Heart right ventricle (tissue), 16 donors: ENCODE measurements at regions not wholly inside any gene's neighbourhood (a gene's known extent, or its start where the extent isn't known, plus 50 kb on each side); places are given as distances from the start of the nearest gene placed in this dataset.
"Not testable (repeated sequence)": the region's sequence is repeated elsewhere in the genome, so short reads cannot be mapped to it uniquely, and the experiment has no call there.

Experiments used
- ATAC-seq, 8 donors: fragments of 200-7000 bp; cut with Tn5 transposase; one replicate each; pipeline ENCODE4 v1.9.1; 2020; ENCODE audit warnings: mild to moderate bottlenecking in 8 of 8, moderate library complexity in 8 of 8, moderate number of reproducible peaks in 1 of 8
- DNase-seq, 2 donors: peaks; one replicate each; pipeline ENCODE4 v3.0.0-alpha.2; 2020
- H3K27ac ChIP-seq, 10 donors: fragments of 200-600 bp; sonication (generic) in 2 of 10; one replicate each; pipeline versions ENCODE4 v1.5.0 to v1.8.0; 2020 to 2022; ENCODE audit warnings: mild to moderate bottlenecking in 3 of 10
- H3K27me3 ChIP-seq, 7 donors: fragments of 200-600 bp; one replicate each; pipeline ENCODE4 v1.8.0; 2021 to 2022; ENCODE audit warnings: mild to moderate bottlenecking in 2 of 7
- H3K36me3 ChIP-seq, 9 donors: fragments of 200-600 bp; sonication (generic) in 1 of 9; one replicate each; pipeline versions ENCODE4 v1.5.0 to v1.8.0; 2020 to 2022; ENCODE audit warnings: mild to moderate bottlenecking in 2 of 9
- H3K4me1 ChIP-seq, 9 donors: fragments of 200-600 bp; sonication (generic) in 1 of 9; one replicate each; pipeline versions ENCODE4 v1.5.0 to v1.8.0; 2020 to 2022; ENCODE audit warnings: mild to moderate bottlenecking in 4 of 9
- H3K4me3 ChIP-seq, 10 donors: fragments of 200-600 bp; sonication (generic) in 2 of 10; one replicate each; pipeline versions ENCODE4 v1.5.0 to v1.8.0; 2020 to 2022; ENCODE audit warnings: mild to moderate bottlenecking in 7 of 10, moderate library complexity in 2 of 10
- H3K9me3 ChIP-seq, 11 donors: fragments of 200-600 bp in 10 of 11; sonication (generic) in 2 of 11; one replicate each; pipeline versions ENCODE4 v1.5.0 to v1.8.0; 2013 to 2022; ENCODE audit warnings: mild to moderate bottlenecking in 2 of 11, control low read depth in 1 of 11, moderate library complexity in 1 of 11
- WGBS, 2 donors: extraction: QIAGEN DNeasy Blood & Tissue Kit; methylation state at CpG; one replicate each; pipeline ENCODE4 v1.1.7; 2013; ENCODE audit warnings: inconsistent platforms in 1 of 2; 5-methylcytosine and 5-hydroxymethylcytosine counted together
- intact Hi-C, 10 donors: fragments of 100-400 bp; cut with DNase I; formaldehyde crosslinking; loops; one replicate each; pipeline versions ENCODE4 v1.11.1 to v1.14.2; 2022
- TF ChIP-seq, protein P1 (sequence below), 9 donors: fragments of 200-600 bp; sonication (generic) in 2 of 9; IDR thresholded peaks; one replicate each; pipeline versions ENCODE4 v1.5.0 to v1.8.0; 2021 to 2022; ENCODE audit warnings: antibody characterized with exemption in 9 of 9, mild to moderate bottlenecking in 5 of 9, moderate library complexity in 1 of 9
- donor health status: Arrhythmogenic right ventricular cardiomyopathy.
- donor health status: ischemic (EF 13 %, LVEDD 7.1; RV severe dilation, severe dysfunction).
- donor health status: healthy with polysubstance abuse.
- donor health status: DM: no; HTN: yes; CAD: no.
- donor health status: DM: no; HTN: no; CAD: no.
- donor health status: ischemic (EF 25% LVEDD 6.9; RV normal size, moderate dysfunction).
- donor health status: ischemic (EF 25% LVEDD 5.7; RV mildly dilated, moderate dysfunction).
- donor health status: healthy.
- donor health status: DM: yes; HTN: yes; CAD: no.
- donor health status: Ischemic cardiomyopathy.
- donor health status: ischemic (EF 35%, LVEDD 5.7; RV mildly dilated, moderate dysfunction).
- donor health status: nonischemic (EF 11% LVEDD 7.7; RV severe dilation, severe dysfunction).
- donor health status: DM: yes; HTN: yes; CAD: no.
- donor health status: PGD.
- donor health status: ischemic (EF 29% LVEDD 5.4; RV normal size, mild dysfunction).
- donor health status: nonischemic (EF 23%, LVEDD 6.1; RV moderate dilation, normal function).

DNA sequence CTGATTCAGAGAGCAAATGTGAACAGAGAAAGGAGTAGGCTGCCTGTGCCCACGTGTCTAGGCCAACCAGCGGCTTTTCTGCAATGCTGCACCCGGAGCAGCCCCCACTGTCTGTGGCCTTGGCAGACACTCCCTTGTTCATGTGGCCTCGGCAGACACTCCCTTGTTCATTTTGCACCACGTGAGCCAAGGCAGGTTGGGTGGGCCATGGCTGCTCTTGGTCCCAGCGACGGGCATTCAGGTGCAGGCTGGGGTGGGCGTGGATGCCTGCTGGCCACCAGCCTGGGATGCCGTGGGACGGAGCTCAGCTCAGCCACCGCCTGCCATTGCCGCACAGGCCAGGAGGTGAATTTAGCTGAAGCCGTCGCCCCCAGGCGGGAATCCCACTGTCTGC is 159.8 kb downstream of the LAT start:
- H3K27ac ChIP-seq, intact Hi-C loops, H3K9me3 ChIP-seq, H3K4me3 ChIP-seq, ATAC-seq, H3K36me3 ChIP-seq, H3K27me3 ChIP-seq, DNase-seq: not testable (repeated sequence)
- H3K4me1 ChIP-seq = peaks cover 0 to 14% (median 0%) of the 10 kb centered on the region in 9 donors
- 84 to 94% methylated on average over 15 of the region's 15 CpGs for WGBS, 2 donors

DNA sequence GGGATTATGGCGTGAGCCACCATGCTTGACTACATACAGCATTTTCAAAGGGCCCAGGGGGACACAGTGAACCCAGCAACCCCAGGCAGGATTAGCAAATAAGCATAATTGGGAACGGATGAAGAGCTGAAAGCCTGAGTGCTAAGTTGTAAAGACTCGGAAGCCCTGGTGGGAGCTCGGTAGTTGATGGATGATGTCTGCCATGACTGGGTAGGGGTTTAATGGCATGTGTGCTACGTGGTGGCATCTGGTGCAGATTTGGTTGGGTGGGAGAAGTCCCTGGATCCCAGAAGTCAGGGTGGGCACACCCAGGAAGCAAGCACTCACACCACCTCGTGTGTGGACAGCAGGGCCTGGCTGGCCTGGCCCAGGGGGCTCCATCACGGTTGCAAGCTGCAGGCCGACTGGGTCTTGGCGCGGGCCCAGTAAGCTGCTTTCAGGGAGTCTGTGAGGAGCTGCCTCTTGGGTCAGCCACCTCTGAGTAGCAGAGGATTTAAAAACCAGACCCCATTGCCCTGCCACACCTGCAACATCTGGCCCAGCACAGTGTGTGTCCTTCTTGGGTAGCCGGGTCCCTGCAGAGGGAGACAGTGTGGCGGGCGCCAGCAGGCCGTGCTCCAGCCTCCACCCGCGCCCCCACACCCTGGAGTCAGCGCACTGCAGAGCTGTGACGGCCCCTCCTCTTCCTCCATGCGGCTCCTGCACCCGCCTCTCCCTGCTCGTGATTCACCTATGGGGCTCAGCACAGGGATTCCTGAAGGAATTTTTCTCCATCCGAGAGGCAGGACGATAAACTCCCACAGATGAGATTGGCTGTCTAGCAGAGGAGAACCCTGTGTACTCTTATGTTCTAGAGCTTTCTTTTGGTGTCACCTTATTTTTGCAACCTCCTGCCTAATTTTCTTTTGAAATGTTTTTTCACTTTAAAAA is 159.2 kb downstream of the LAT start:
- H3K4me1 ChIP-seq, H3K27me3 ChIP-seq, intact Hi-C loops, H3K9me3 ChIP-seq, H3K36me3 ChIP-seq, H3K4me3 ChIP-seq, DNase-seq, H3K27ac ChIP-seq: not testable (repeated sequence)
- 84 to 89% methylated on average over 19 to 20 of the region's 23 CpGs for WGBS, 2 donors
- peak in 6 of 8 donors; percentile 15 to 54 (median 24) for ATAC-seq

DNA sequence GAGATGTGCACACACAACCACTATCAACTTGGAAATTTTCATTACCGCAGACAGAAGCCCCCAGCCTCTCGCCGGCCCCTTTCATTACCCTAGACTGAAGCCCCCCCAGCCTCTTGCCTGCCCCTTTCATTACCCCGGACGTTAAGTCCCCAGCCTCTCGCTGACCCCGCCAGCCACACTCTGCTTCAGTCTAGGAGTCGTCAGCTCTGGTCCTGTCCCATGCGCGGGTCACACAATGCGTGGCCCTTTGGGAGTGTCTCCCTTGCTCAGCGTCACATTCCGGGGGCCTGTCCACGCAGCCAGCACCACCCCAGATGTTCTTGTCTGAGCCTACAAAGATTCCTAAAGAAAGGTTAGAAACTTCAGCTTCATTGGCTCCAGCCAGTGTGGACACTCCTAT is 157.7 kb downstream of the LAT start:
- intact Hi-C loops, H3K4me3 ChIP-seq, DNase-seq, H3K27ac ChIP-seq, ATAC-seq, H3K36me3 ChIP-seq, H3K27me3 ChIP-seq, H3K4me1 ChIP-seq, H3K9me3 ChIP-seq: not testable (repeated sequence)
- WGBS, 2 donors = 88 to 95% methylated on average over 14 of the region's 14 CpGs

DNA sequence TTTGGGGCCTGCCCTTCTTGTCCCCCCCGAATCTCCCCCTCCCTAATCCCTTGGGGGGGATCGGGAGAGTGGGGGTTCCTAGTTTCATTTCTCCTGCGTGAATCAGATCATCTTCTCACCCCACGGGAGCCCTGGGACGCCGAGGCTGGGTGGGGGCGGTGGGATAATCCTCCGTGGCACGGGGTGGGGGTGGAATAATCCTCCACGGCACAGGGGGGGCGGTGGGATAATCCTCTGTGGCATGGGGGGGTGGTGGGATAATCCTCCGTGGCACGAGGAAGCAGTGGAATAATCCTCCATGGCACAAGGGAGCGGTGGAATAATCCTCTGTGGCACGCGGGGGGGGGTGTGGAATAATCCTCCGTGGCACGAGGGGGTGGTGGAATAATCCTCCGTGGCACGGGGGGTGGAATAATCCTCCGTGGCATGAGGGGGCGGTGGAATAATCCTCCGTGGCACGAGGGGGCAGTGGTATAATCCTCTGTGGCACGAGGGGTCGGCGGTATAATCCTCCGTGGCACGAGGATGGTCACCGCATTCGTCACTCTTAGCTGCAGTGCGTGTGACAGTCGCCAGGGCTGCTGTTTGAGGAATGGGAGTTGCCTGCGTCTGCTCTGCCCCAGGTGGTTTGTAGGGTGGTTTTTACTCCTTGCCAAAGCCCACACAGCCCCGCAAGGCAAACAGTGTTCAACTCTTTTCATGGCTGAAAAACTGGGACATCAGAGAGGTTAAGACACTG is 156.9 kb downstream of the LAT start:
- no peak for DNase-seq
- no peaks in the 10 kb centered on the region for H3K4me1 ChIP-seq
- TF ChIP-seq, protein P1, sequence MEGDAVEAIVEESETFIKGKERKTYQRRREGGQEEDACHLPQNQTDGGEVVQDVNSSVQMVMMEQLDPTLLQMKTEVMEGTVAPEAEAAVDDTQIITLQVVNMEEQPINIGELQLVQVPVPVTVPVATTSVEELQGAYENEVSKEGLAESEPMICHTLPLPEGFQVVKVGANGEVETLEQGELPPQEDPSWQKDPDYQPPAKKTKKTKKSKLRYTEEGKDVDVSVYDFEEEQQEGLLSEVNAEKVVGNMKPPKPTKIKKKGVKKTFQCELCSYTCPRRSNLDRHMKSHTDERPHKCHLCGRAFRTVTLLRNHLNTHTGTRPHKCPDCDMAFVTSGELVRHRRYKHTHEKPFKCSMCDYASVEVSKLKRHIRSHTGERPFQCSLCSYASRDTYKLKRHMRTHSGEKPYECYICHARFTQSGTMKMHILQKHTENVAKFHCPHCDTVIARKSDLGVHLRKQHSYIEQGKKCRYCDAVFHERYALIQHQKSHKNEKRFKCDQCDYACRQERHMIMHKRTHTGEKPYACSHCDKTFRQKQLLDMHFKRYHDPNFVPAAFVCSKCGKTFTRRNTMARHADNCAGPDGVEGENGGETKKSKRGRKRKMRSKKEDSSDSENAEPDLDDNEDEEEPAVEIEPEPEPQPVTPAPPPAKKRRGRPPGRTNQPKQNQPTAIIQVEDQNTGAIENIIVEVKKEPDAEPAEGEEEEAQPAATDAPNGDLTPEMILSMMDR (IDR thresholded peaks at IDR 0.05) = no peak
- no peak overlapping the region for H3K27ac ChIP-seq
- no peak for ATAC-seq
- H3K4me3 ChIP-seq = no peak overlapping the region
- H3K27me3 ChIP-seq = no peaks in the 10 kb centered on the region
- intact Hi-C loops = no loop called here
- 93 to 95% methylated on average over 35 of the region's 35 CpGs for WGBS, 2 donors
- H3K36me3 ChIP-seq = peaks cover 0 to 3% (median 0%) of the 10 kb centered on the region in 9 donors
- H3K9me3 ChIP-seq = no peaks in the 10 kb centered on the region

DNA sequence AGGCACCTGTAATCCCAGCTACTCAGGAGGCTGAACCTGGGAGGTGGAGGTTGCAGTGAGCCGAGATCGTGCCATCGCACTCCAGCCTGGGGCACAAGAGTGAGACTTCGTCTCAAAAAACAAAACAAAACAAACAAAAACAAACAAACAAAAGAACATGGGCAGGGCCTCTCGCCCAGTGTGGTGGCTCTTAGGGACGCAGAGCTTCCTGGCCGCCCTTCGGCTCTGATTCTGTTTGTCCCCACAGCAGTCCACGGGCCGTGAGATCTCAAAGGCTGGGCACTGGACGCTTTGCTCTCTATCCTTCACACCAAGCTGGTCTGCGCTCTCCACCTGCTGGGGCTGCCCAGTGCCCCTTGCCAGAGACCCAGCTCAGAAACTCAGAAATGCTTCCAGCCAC is 156.3 kb downstream of the LAT start:
- ATAC-seq, H3K4me3 ChIP-seq, intact Hi-C loops, H3K9me3 ChIP-seq, H3K36me3 ChIP-seq, H3K4me1 ChIP-seq, H3K27me3 ChIP-seq, DNase-seq, H3K27ac ChIP-seq: not testable (repeated sequence)
- 94 to 95% methylated on average over 12 of the region's 12 CpGs for WGBS, 2 donors

DNA sequence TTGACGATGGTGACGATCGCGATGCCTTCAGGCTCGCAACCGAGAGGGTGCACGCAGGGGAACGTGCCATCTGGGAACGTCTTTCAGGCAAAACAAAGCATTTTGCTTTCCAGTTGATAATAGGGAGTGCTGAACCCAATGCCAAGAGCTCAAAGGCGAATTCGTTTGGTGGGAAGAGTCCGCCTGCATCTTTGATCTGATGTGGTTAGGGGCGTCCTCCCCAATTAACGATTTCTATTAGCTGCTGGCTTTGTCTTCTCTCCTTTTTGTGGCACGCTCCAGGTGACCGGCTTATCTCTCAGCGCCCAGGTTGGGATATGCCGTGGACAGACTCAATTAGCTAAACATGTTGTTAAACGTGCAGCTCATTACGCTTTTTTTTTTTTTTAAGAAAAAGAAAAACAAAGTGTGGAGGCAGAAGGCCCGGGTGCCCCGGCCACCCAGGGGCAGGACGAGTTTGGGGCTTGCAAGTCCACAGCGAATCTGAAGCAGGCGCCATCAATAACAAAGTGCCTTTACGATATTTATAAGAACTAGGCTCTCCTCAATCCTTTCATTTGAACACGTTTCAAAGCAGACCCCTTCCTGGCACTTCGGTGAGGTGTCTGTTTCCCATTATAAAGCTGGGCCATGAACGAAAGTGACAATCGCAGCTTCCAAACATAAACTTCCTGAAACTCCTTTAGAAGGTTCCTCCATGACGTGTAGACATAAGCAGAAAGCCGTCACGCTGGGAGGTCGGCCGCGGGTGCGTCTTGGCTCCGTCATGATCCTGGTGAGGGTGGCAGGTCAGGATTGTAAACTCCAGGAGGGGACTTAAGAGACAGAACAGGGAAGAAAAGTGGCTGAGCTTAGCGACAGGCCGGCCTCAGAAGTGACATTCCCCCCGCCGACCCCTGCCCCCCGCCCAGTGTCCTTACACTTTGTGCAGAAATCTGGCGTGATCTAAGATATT is 155.3 kb downstream of the LAT start:
- intact Hi-C loops, H3K4me3 ChIP-seq, H3K9me3 ChIP-seq, H3K27ac ChIP-seq, DNase-seq, H3K36me3 ChIP-seq, ATAC-seq, H3K27me3 ChIP-seq, H3K4me1 ChIP-seq: not testable (repeated sequence)
- 85 to 89% methylated on average over 44 of the region's 44 CpGs for WGBS, 2 donors
